Epithelial cell of esophagus (primary cell): ENCODE measurements at regions not wholly inside any gene's neighbourhood (a gene's known extent, or its start where the extent isn't known, plus 50 kb on each side); places are given as distances from the start of the nearest gene placed in this dataset.

Experiments used
- DNase-seq: peaks from one replicate; pipeline ENCODE4 v3.0.0; 2010; ENCODE audit warnings: low read depth
- H3K4me3 ChIP-seq: 2 replicates; pipeline ENCODE4 v1.5.1; 2011; ENCODE audit warnings: mild to moderate bottlenecking, low read length, control low read depth
- CTCF ChIP-seq: IDR thresholded peaks from 2 replicates; pipeline ENCODE4 v1.5.1; 2011; ENCODE audit warnings: low read depth, mild to moderate bottlenecking, low read length, control low read depth, inconsistent platforms; ENCODE audit not compliant: insufficient read depth; ENCODE audit errors: missing control alignments

- no peak overlapping the region for H3K4me3 ChIP-seq
Measured at GRCh38 chr13:50629497-50629896, 214.0 kb downstream of the DLEU7 start.

DNA sequence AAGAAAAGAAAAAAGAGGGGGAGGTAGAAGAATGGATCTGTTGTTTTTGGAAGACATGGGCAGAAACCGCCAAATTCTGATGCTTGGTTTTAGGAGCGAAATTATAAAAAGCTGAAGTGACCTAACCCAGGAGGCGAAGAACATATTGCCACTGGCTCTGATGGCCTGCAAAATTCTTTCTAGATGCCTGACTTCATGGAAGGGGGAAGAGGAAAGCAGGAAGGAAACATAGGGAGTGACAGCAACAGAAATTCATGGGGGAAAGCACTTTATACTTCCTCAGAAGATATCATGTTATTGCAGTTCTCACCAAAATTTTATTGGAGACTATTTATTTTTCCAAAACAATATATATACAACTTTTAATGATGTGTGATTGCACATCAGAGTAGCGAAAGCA is 213.5 kb downstream of the DLEU7 start:
- H3K4me3 ChIP-seq: no peak overlapping the region
- no peak for TF ChIP-seq CTCF
- DNase-seq: no peak

More at GRCh38 chr13:50629497-50629896, 214.0 kb downstream of the DLEU7 start:
- TF ChIP-seq CTCF: no peak
- DNase-seq: no peak

DNA sequence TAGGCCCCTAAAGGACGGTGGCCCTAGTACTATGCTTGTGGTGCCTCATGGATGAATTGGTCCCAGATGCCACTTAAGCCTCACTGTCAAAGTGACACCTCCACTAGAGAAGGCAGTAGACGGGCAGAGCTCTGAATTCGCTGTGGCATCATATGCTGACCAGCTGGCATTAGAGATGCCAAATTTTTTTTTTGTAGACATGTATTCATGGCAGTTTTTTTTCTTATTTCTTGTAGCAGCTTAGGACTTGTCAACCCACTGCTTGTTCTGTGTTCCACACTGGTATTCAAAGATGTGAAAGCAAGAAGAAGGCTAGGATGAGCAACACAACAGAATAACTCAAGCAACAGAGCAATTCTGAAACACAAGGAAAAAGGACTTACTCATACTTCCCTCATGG is 212.5 kb downstream of the DLEU7 start:
- DNase-seq: no peak
- H3K4me3 ChIP-seq: no peak overlapping the region
- TF ChIP-seq CTCF: no peak

DNA sequence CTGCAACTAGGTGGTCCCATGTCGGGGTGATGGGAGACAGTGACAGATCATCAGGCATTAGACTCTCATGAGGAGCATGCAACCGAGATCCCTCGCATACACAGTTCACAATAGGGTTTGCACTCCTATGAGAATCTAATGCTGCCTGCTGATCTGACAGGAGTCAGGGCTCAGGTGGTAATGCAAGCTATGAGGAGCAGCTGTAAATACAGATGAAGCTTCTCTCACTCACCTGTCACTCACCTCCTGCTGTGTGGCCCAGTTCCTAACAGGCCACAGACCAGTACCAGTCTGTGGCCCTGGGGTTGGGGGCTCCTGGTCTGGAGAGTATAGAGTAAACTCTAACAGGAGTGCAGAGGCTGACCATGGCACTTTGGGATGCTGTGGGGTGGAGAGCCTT is 209.2 kb downstream of the DLEU7 start:
- no peak for TF ChIP-seq CTCF
- H3K4me3 ChIP-seq: no peak overlapping the region
- DNase-seq: no peak

DNA sequence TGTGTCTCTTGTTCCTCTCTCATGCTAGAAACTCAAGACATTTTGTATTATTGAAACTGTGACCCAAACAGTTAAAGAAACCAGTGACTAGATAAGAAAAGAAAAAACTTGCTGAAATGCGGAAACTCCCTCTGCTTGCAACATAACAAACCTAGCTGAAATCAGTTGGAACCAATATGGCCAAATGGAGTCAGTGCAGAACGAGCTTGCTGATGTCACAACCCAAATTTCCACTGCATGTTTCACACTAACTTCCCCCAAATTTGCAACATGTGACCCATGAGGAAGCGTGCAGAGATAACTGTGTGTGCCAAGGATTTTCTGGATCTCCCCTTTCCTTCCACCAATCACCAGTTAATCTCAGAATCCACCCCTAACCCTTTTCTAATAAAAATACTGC is 208.0 kb downstream of the DLEU7 start:
- no peak for TF ChIP-seq CTCF
- peak; percentile 16 for DNase-seq
- no peak overlapping the region for H3K4me3 ChIP-seq

DNA sequence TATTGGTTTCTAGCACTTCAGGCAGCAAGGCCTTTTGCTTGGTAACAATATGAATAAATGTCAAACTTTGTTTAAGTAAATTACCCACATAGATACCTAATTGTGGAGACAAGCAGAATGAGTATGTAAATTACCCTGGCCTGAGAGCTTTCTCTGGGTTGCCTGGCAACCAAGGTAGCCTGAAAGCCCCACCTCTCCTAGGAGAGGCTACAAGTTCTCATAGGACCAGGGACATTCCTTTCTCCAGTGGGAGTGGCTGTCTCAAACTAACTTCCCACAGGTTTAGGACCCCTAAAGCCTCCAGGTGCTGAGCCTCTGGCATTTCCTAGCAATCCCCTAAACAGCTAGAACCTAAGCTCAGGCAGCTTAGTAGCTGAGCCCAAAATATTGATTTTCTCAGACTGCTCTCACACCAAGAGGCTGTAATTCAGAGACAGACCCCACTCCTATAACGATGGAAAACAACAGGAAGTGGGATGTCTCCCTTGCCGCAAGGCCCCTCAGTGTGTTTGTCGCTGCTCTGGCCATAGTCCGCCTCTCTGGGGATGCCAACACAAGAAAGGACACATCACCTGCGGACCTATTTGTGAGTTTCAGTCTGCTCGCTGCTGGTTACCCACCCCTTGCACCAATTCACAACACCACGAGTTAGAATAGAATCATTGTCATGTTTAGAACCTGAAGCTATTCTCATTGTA is 207.3 kb downstream of the DLEU7 start:
- DNase-seq: no peak
- no peak overlapping the region for H3K4me3 ChIP-seq
- no peak for TF ChIP-seq CTCF

DNA sequence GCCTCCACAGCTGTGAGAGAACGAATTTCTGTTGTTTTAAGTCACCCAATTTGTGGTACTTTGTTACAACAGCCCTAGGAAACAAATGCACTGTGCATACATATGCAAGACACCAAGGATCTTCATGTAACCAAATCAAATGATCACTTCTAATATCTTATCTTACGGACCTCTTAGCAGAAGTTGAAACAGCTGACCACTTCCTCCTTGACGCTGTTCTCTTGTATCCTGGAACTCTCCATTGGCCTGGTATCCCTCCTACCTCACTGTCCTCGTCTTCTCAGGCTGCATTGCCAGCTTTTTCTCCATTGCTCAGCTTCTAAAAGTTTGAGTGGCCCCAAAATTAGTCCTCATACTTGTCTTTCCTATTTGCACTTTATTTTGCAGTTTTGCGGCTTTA is 200.4 kb downstream of the DLEU7 start:
- no peak for TF ChIP-seq CTCF
- no peak for DNase-seq

More for the DNA sequence above, 200.4 kb downstream of the DLEU7 start:
- no peak overlapping the region for H3K4me3 ChIP-seq
